ENCODE measurements at regions not wholly inside any gene's neighbourhood (a gene's known extent, or its start where the extent isn't known, plus 50 kb on each side); places are given as distances from the start of the nearest gene placed in this dataset.
"Not testable (repeated sequence)": the region's sequence is repeated elsewhere in the genome, so short reads cannot be mapped to it uniquely, and the experiment has no call there.

GRCh38 chr11:37450613-37451012, 852.6 kb upstream of the RAG2 start:
- DNase-seq (ENCODE audit: extremely low spot score, unreplicated experiment) = no peak

GRCh38 chr11:37449146-37449545, 851.1 kb upstream of the RAG2 start:
- Mint-ChIP-seq H3K4me1 (ENCODE audit: unreplicated experiment) (peaks cover 22% of the 10 kb centered on the region), H3K27me3 (ENCODE audit: unreplicated experiment) (no peaks in the 10 kb centered on the region), H3K4me3 (ENCODE audit: unreplicated experiment) (no peak overlapping the region), H3K9me3 (ENCODE audit: unreplicated experiment) (no peaks in the 10 kb centered on the region), H3K27ac (ENCODE audit: unreplicated experiment) (no peak overlapping the region), H3K36me3 (ENCODE audit: unreplicated experiment) (no peaks in the 10 kb centered on the region)
- DNase-seq (ENCODE audit: extremely low spot score, unreplicated experiment) = no peak
- TF ChIP-seq, protein P1, sequence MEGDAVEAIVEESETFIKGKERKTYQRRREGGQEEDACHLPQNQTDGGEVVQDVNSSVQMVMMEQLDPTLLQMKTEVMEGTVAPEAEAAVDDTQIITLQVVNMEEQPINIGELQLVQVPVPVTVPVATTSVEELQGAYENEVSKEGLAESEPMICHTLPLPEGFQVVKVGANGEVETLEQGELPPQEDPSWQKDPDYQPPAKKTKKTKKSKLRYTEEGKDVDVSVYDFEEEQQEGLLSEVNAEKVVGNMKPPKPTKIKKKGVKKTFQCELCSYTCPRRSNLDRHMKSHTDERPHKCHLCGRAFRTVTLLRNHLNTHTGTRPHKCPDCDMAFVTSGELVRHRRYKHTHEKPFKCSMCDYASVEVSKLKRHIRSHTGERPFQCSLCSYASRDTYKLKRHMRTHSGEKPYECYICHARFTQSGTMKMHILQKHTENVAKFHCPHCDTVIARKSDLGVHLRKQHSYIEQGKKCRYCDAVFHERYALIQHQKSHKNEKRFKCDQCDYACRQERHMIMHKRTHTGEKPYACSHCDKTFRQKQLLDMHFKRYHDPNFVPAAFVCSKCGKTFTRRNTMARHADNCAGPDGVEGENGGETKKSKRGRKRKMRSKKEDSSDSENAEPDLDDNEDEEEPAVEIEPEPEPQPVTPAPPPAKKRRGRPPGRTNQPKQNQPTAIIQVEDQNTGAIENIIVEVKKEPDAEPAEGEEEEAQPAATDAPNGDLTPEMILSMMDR (IDR thresholded peaks at IDR 0.05) = peak; percentile 80

More at GRCh38 chr11:37450613-37451012, 852.6 kb upstream of the RAG2 start:
- Mint-ChIP-seq H3K36me3 (ENCODE audit: unreplicated experiment) (no peaks in the 10 kb centered on the region), H3K4me1 (ENCODE audit: unreplicated experiment) (peaks cover 22% of the 10 kb centered on the region), H3K27me3 (ENCODE audit: unreplicated experiment) (no peaks in the 10 kb centered on the region), H3K9me3 (ENCODE audit: unreplicated experiment) (no peaks in the 10 kb centered on the region), H3K27ac (ENCODE audit: unreplicated experiment) (no peak overlapping the region), H3K4me3 (ENCODE audit: unreplicated experiment) (no peak overlapping the region)
- TF ChIP-seq, protein P1 (IDR thresholded peaks at IDR 0.05) = no peak

GRCh38 chr11:37442576-37442975, 844.5 kb upstream of the RAG2 start:
- TF ChIP-seq, protein P1 (IDR thresholded peaks at IDR 0.05) = no peak
- Mint-ChIP-seq H3K4me1 (ENCODE audit: unreplicated experiment) (no peaks in the 10 kb centered on the region), H3K27me3 (ENCODE audit: unreplicated experiment) (peaks cover 10% of the 10 kb centered on the region), H3K36me3 (ENCODE audit: unreplicated experiment) (no peaks in the 10 kb centered on the region), H3K9me3 (ENCODE audit: unreplicated experiment) (peaks cover 4% of the 10 kb centered on the region), H3K27ac (ENCODE audit: unreplicated experiment) (no peak overlapping the region), H3K4me3 (ENCODE audit: unreplicated experiment) (no peak overlapping the region)
- DNase-seq (ENCODE audit: extremely low spot score, unreplicated experiment) = no peak

DNA sequence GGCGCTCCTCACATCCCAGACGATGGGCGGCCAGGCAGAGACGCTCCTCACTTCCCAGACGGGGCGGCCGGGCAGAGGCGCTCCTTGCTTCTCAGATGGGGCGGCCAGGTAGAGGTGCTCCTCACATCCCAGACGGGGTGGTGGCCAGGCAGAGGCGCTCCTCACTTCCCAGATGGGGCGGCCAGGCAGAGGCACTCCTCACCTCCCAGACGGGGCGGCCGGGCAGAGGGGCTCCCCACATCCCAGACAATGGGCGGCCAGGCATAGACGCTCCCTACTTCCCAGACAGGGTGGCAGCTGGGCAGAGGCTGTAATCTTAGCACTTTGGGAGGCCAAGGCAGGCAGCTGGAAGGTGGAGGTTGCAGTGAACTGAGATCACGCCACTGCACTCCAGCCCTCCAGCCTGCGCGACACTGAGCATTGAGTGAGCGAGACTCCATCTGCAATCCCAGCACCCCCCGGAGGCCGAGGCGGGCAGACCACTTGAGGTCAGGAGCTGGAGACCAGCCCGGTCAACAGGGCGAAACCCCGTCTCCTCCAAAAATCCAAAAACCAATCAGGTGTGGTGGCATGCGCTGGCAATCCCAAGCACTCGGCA, 833.7 kb upstream of the RAG2 start:
- not testable (repeated sequence) for DNase-seq (ENCODE audit: extremely low spot score, unreplicated experiment); H3K27me3 Mint-ChIP-seq (ENCODE audit: unreplicated experiment); H3K4me1 Mint-ChIP-seq (ENCODE audit: unreplicated experiment); H3K4me3 Mint-ChIP-seq (ENCODE audit: unreplicated experiment); H3K27ac Mint-ChIP-seq (ENCODE audit: unreplicated experiment); H3K36me3 Mint-ChIP-seq (ENCODE audit: unreplicated experiment); H3K9me3 Mint-ChIP-seq (ENCODE audit: unreplicated experiment)

GRCh38 chr11:37430966-37431632, 833.1 kb upstream of the RAG2 start:
- H3K27me3 Mint-ChIP-seq (ENCODE audit: unreplicated experiment); H3K27ac Mint-ChIP-seq (ENCODE audit: unreplicated experiment); DNase-seq (ENCODE audit: extremely low spot score, unreplicated experiment); H3K36me3 Mint-ChIP-seq (ENCODE audit: unreplicated experiment); H3K9me3 Mint-ChIP-seq (ENCODE audit: unreplicated experiment); H3K4me3 Mint-ChIP-seq (ENCODE audit: unreplicated experiment); H3K4me1 Mint-ChIP-seq (ENCODE audit: unreplicated experiment): not testable (repeated sequence)

- Mint-ChIP-seq H3K27ac (ENCODE audit: unreplicated experiment) (no peak overlapping the region), H3K4me1 (ENCODE audit: unreplicated experiment) (no peaks in the 10 kb centered on the region), H3K9me3 (ENCODE audit: unreplicated experiment) (peaks cover 6% of the 10 kb centered on the region), H3K36me3 (ENCODE audit: unreplicated experiment) (no peaks in the 10 kb centered on the region), H3K4me3 (ENCODE audit: unreplicated experiment) (no peak overlapping the region), H3K27me3 (ENCODE audit: unreplicated experiment) (peaks cover 13% of the 10 kb centered on the region)
- no peak for DNase-seq (ENCODE audit: extremely low spot score, unreplicated experiment)
- TF ChIP-seq, protein P1 (IDR thresholded peaks at IDR 0.05) = no peak
These were observed 824.5 kb upstream of the RAG2 start for GRCh38 chr11:37422511-37422910.

Measured in osteocyte (in vitro differentiated cells).